Esophagus squamous epithelium (tissue), 4 donors: ENCODE measurements at regions not wholly inside any gene's neighbourhood (a gene's known extent, or its start where the extent isn't known, plus 50 kb on each side); places are given as distances from the start of the nearest gene placed in this dataset.

ENCODE experiments used
- CTCF ChIP-seq, 6 experiments: fragments of 450-650 bp in 4 of 6; fragments of 200-600 bp in 2 of 6; sonication (generic) in 2 of 6; IDR thresholded peaks; one replicate each; pipeline ENCODE4 v1.5.1; 2016 to 2019; ENCODE audit warnings: antibody characterized with exemption in 6 of 6, mild to moderate bottlenecking in 4 of 6, moderate library complexity in 4 of 6
- POLR2A ChIP-seq, 4 donors: fragments of 450-650 bp; IDR thresholded peaks; one replicate each; pipeline ENCODE4 v1.6.1; 2017; ENCODE audit warnings: antibody characterized with exemption in 4 of 4, mild to moderate bottlenecking in 4 of 4, moderate library complexity in 3 of 4

DNA sequence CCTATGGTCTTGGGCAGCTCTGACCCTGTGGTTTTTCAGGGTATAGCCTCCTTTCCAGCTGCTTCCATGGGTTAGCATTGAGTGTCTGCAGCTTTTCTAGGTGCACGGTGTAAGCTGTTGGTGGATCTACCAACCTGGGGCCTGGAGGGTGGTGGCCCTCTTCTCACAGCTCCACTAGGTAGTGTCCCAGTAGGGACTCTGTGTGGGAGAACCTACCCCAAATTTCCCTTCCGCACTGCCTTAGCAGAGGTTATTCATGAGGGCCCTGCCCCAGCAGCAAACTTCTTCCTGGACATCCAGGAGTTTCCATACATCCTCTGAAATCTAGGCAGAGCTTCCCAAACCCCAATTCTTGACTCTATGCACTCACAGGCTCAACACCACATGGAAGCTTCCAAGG is 111.0 kb upstream of the C1orf87 start:
- TF ChIP-seq CTCF (IDR thresholded peaks at IDR 0.05): no peak
- no peak for TF ChIP-seq POLR2A (IDR thresholded peaks at IDR 0.05)
